ENCODE measurements at regions not wholly inside any gene's neighbourhood (a gene's known extent, or its start where the extent isn't known, plus 50 kb on each side); places are given as distances from the start of the nearest gene placed in this dataset.

DNA sequence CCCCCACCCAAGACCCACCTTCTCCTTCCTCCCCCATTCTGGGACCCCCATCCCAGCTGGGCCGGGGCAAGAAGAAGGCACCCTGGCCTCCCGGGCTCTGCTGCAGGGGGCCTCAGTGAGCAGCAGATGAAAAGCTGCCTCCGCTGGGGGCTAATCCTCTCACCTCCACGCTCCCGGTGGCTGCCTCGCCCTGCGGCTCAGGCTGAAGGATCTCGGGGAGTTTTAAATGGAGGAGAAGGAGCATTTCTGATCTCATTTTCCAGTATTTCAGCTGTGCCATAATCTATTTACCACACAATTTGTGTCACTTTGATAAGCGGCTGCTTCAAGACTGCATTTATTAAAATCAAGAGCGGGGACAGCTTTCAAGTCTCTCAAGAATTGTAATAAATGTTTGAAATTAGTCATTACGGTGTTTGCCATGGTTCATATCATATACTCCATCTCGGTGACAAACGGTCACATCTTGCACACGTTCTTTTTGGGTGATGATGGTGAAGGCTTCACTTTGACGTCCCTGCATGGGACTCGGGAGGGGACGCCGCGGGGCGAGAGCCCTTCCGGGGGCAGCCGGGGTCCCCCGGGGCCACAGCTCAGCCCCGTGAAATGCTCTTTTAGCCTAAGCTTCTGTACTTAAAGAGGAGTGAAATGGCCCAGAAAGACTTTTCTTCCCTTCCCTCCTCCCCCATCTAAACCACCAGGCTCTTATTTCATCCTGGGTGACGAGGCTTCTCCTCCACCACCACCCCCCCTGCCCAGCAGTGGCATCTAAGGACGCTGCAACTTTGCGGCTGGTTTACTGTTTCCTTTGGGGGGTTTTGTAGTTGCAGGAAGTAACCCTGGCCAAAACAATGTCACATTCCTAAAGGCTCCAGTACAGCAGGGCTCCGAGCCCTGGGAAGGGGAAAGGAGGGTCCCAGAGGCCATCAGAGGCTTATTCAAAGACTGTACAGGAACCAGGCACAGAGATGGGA, 313.1 kb upstream of the TNRC6C start:
- peak; percentile 49 to 54 for DNase-seq (ENCODE audit: low read depth in 2 of 2)

- DNase-seq (ENCODE audit: low read depth in 2 of 2): no peak
These were observed 312.5 kb upstream of the TNRC6C start for GRCh38 chr17:77646046-77646430.

- DNase-seq (ENCODE audit: low read depth in 2 of 2): no peak
These were observed 311.0 kb upstream of the TNRC6C start for GRCh38 chr17:77647531-77647930.

GRCh38 chr17:77649717-77650211, 308.7 kb upstream of the TNRC6C start:
- no peak for DNase-seq (ENCODE audit: low read depth in 2 of 2)

GRCh38 chr17:77651988-77652387, 306.5 kb upstream of the TNRC6C start:
- DNase-seq (ENCODE audit: low read depth in 2 of 2): no peak

DNA sequence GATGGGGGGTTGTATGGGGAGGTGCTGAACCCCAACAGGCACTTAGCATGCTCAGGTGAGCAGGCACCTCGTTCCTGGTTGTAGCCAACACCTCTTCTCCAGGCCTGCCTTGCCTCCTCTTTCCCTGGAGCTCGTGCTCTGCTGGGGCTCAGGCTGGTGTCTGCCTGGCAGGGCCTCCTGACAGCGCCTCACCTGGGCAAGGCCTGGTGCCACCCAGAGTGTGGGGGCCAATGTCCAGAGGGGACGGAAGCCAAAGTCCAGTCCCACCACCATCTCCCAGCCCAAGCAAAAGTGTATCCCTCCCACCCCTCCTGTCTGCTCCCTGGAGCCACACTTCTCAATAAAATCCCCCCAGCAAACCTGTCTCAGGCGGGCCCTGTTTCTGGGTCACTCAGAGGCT, 304.2 kb upstream of the TNRC6C start:
- no peak for DNase-seq (ENCODE audit: low read depth in 2 of 2)

GRCh38 chr17:77654850-77655249, 303.7 kb upstream of the TNRC6C start:
- DNase-seq (ENCODE audit: low read depth in 2 of 2): no peak

GRCh38 chr17:77656054-77656453, 302.4 kb upstream of the TNRC6C start:
- no peak for DNase-seq (ENCODE audit: low read depth in 2 of 2)

DNA sequence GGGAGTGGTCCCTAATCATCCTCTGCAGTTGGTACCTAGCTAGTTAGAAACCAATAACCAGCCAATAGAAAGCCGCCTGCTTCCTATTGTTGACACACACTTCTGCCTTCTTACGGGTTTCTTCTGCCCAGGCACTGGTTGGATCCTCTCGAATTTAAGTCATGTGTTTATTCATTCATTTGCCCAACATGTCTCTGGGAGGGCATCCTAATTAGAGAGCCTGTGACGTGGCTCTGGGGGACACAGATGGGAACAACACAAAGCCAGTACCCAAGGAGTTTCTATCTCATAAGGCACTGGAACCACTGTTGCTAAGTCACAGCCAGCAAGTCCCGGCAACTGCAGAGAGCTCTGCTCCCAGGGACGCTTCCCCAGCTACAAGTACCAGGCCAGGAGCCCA, 300.7 kb upstream of the TNRC6C start:
- DNase-seq (ENCODE audit: low read depth in 2 of 2): no peak

- DNase-seq (ENCODE audit: low read depth in 2 of 2): no peak
These were observed 298.0 kb upstream of the TNRC6C start for GRCh38 chr17:77660524-77660923.

DNA sequence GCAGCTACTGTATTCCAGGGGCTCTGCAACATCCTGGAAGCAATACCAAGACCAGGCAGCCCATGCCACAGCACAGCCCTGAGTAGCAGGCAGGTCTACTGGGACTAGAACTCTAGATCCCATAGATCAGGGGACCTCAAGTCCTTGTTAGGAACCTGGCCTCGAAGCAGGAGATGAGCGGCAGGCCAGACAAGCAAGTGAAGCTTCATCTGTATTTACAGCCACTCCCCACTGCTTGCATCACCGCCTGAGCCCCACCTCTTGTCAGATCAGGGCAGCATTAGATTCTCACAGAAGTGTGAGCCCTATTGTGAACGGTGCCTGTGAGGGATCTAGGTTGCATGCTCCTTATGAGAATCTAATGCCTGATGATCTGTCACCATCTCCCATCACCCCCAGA, 295.7 kb upstream of the TNRC6C start:
- no peak for DNase-seq (ENCODE audit: low read depth in 2 of 2)

DNA sequence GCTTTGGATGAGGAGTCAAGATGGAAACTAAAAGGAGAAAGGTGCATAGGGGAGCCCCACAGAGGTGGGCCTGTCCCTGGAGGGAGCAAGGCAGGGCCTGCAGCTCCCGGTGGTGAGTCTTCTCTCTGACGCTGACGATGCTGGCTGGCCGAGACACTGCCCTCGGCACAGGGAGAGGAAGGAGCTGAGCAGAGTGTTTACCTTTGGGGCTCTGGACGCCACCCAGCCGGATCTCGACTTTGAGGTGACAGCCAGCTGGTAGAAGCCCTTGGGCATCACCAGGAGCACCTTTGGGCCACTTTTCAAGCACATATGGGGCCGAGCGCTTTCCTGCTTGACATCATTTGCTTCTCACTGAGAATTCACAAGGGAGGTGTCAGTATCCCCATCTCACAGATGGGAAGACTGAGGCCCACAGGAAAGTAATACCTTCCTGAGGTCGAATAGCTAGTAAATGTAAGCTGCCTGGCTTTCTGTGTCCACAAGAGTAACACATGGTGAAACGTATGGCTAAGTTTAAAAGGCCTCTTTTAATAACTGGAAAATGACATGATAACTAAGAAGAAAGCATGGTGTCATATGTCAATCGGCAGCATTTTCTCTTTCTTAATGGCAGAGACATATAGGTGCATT, 294.3 kb upstream of the TNRC6C start:
- no peak for DNase-seq (ENCODE audit: low read depth in 2 of 2)

DNA sequence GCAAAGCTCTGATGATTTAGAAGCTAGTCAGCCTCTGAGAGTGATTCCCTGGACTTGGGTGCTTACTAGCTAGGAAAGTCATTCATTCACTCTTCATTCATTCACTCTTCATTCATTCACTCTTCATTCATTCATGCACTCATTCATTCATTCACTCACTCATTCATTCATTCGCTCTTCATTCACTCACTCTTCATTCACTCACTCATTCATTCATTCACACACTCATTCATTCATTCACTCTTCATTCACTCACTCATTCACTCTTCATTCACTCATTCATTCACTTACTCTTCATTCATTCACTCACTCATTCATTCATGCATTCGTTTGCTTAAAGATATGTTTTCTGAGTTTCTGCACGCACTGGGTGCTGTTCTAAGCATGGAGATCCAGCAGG, 292.7 kb upstream of the TNRC6C start:
- no peak for DNase-seq (ENCODE audit: low read depth in 2 of 2)

DNA sequence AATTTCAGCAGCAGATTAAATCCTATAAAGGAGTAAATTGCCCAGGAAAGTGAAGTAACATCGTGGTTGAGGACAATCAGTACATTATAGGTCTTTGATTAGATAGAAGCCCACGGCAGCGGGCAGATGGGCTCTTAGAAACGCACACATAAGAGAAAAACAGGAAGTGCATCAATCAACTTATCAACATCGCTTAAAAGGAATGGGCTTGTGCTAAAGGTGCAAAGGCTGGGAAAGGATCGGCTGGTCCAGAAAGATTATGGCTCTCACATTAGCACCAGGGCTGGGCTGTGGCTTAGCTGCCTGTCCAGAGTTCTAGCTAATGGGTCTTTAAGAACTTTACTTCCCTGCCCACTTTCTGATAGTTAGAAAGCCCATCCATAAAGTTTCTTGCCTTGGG, 292.0 kb upstream of the TNRC6C start:
- DNase-seq (ENCODE audit: low read depth in 2 of 2): no peak

DNA sequence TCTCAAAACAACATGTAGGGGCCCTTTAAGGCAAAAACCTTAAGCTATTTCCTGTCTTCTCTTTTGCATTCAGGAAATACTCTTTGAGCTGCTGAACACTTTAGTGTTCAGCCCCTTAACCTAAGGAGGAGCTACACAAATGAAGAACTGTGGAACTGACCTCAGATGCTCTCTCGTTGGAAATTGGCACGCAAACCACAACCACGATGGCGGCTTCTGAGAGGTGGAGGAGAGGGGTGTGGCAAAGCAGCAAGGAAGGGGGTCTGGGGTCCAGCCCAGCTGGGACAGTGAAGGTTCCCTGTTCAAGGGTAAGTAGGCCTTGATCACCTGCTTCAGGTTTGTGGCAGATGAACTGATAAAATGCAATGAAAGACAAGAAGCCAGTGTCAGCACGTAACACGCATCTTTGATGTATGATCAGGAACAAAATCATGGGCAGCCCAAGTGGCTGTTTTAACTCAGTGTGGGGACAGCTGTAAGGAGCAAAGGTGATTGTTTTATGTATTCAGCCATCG, 291.6 kb upstream of the TNRC6C start:
- DNase-seq (ENCODE audit: low read depth in 2 of 2): peak; percentile 49 to 50

GRCh38 chr17:77667478-77667877, 291.0 kb upstream of the TNRC6C start:
- no peak for DNase-seq (ENCODE audit: low read depth in 2 of 2)

- no peak for DNase-seq (ENCODE audit: low read depth in 2 of 2)
These were observed 290.0 kb upstream of the TNRC6C start for GRCh38 chr17:77668518-77668917.

- no peak for DNase-seq (ENCODE audit: low read depth in 2 of 2)
These were observed 288.3 kb upstream of the TNRC6C start for GRCh38 chr17:77670173-77670572.

GRCh38 chr17:77674358-77674757, 284.1 kb upstream of the TNRC6C start:
- no peak for DNase-seq (ENCODE audit: low read depth in 2 of 2)

DNA sequence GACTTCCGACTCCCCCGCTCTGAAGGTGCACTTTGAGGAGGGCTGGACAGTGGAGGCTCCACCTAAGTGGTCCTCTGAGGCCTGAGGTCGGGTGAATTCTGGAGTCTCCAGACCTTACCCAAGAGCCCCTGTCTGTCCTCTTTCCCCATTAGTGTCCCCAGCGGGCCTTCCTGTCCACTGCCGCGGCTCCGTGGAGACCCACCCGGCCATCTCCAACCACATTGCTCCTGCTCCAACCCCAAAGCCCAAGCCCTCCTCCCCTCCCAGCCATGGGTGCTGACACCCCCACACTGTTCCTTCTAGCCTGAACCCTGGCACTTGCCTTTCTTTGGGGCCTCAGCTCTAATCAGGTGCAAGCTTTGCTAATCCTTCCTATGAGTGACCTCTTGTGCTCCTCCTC, 283.1 kb upstream of the TNRC6C start:
- DNase-seq (ENCODE audit: low read depth in 2 of 2): no peak

- DNase-seq (ENCODE audit: low read depth in 2 of 2): no peak
These were observed 282.7 kb upstream of the TNRC6C start for GRCh38 chr17:77675816-77676215.

- no peak for DNase-seq (ENCODE audit: low read depth in 2 of 2)
These were observed 282.3 kb upstream of the TNRC6C start for GRCh38 chr17:77676237-77676661.

DNA sequence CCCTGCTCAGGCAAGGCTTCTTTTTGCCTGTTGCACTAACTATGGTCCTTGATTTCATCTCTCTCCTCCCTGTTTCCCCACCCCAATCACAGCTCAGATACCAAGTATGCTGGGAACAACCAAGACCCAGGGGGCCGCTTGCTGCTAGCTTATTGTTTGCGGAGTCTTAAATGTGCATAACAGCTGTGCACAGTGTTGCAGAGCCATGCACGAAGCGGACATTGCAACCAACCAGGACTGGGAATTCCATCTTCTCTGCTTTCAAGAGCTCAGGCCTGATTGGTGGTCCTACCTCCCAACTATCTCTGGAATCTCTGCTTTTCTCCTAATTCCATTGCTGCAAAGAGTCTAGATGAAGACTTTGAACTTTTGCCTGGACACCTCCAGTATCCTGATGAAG, 281.3 kb upstream of the TNRC6C start:
- no peak for DNase-seq (ENCODE audit: low read depth in 2 of 2)
